ENCODE measurements at regions not wholly inside any gene's neighbourhood (a gene's known extent, or its start where the extent isn't known, plus 50 kb on each side); places are given as distances from the start of the nearest gene placed in this dataset.
"Not testable (repeated sequence)": the region's sequence is repeated elsewhere in the genome, so short reads cannot be mapped to it uniquely, and the experiment has no call there.

DNA sequence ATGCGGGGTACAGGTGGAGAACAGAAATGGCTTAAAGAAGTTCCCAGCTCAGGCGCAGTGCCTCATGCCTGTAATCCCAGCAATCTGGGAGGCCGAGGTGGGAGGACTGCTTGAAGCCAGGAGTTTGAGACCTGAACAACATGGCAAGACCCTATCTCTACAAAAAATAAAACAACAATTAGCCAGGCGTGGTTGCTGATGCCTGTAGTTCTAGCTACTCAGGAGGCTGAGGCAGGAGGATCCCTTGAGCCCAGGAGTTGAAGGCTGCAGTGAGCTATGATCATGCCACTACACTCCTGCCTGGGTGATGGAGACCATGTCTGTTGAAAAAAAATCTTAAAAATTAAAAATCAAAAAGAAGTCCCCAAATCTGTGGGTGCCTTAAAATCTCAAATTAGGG, 228.3 kb upstream of the WSB1 start:
- no peak for DNase-seq (ENCODE audit: low spot score)

DNA sequence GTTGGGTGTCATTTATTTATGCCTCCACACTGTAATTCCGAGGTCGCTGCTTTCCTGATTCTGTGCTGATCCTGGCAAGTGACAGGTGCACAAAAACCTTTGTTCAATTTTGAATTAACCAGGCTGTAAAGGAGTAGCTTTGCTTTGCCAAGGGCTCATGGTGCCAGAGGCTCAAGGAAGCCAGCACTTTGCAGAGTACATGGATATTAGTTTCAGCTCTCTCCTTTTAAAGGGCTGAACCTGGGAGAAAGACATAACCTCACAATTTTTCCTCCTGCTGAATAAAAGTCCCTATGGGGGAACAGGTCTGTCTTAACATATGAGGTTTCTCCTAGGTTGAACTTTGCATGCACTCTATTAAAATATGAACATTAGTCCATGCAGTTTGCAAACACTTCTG, 227.6 kb upstream of the WSB1 start:
- no peak for DNase-seq (ENCODE audit: low spot score)

DNA sequence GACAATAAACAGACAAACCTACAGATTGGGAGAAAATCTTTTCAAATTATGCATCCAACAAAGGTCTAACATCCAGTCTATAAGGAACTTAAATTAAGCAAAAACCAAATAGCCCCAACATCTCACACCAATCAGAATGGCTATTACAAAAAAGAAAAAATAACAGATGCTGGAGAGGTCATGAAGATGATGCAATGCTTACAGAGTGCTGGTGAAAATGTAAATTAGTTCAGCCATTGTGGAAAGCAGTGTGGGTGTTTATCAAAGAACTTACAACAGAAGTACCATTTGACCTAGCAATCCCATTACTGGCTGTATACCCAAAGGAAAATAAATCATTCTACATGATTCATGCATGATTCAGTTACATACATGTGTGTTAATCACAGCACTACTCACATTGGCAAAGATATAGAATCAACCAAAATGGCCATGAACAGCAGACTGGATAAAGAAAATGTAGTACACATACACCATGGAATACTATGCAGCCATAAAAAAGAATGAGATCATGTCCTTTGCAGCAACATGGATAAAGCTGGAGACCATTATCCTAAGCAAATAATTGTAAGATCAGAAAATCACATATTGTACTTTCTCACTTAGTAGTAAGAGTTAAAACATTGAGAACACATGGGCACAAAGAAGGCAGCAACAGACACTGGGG, 223.9 kb upstream of the WSB1 start:
- no peak for DNase-seq (ENCODE audit: low spot score)

DNA sequence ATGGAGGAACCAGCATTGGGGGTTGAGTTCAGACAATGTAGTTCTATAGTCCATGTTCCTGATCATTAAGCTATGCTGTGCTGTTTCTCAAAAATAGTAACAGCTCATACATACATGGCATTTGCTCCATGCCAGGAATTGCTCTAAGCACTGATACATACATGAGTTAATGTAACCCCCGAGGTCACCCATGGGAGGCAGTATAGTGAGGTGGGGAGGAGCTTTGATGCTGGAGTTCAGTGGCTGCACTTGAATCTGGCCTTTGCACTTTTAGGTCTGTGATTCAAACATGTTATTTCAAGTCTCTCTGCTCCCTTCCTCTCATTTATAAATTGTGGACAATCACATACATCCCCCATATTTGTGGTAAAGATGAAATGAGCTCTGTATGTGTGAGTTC, 223.1 kb upstream of the WSB1 start:
- DNase-seq (ENCODE audit: low spot score): no peak

DNA sequence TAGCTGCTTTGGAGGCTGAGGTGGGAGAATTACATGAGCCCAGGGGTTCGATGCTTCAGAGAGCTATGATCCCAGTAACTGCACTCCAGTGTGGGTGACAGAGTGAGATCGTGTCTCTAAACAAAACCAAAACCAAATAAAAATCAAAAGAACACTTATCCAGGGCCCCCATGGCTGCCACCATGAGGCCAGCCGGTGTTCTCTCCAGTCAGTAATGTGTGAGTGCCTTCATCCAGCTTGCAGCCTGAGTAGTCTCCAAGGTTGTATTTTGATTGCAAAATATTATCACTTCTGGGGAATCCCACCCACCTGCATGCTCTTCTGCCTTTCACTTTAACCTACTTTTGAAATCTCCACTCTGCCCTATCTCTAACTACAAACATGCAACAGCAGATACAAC, 221.0 kb upstream of the WSB1 start:
- DNase-seq (ENCODE audit: low spot score): no peak

DNA sequence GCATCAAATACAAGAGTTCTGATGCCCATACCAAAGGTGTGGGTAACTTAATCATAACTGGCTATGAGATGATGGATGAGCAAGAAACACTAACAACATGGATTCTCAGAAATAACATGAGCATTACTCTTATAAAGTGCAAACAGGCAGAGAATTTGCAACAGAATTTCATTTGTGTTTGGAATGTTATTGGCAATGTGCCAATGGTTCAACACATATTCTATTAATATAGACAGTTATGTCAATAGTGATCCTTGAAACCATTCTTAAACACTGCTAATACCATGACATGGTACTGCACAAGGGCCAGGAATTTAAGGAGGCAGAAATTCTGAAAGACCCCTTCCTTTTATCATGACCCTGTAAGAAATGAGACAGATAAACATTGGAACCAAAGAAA, 217.1 kb upstream of the WSB1 start:
- no peak for DNase-seq (ENCODE audit: low spot score)

DNA sequence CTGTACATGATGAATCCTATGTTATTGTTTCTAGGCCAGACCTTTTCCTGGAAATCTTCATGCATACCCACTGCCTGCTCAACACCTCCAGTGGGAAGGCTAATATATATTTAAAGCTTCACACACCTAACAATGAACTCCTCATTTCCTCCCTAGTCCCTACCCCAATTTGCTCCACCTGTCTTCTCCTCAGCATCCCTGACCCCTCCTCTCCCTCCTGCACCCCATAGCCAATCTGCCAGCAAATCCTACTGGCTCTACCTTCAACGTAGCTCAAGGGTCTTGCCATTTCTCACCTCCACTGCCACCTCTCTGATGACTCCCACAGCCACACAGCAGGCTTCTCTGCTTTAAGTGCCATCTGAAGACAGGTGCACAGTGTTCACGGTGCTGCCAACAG, 215.6 kb upstream of the WSB1 start:
- DNase-seq (ENCODE audit: low spot score): no peak

DNA sequence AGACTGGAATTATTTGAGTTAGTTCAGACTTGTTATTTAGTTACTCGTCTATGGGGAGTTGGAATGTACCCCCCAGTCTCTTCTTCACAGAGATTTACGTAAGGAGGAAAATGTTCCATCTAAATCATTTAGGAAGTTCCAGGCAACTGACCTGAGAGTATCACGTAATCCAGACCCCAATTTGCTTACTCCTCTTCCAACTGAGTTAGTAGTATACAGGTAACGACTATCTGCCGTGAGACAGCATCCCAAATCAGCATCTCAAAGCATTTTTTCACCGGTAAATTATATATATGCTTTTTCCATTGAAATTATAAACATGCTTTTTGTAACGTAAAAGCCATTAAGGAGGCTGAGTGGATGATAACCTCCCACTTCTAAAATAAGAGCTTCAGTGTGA, 214.3 kb upstream of the WSB1 start:
- DNase-seq (ENCODE audit: low spot score): no peak

DNA sequence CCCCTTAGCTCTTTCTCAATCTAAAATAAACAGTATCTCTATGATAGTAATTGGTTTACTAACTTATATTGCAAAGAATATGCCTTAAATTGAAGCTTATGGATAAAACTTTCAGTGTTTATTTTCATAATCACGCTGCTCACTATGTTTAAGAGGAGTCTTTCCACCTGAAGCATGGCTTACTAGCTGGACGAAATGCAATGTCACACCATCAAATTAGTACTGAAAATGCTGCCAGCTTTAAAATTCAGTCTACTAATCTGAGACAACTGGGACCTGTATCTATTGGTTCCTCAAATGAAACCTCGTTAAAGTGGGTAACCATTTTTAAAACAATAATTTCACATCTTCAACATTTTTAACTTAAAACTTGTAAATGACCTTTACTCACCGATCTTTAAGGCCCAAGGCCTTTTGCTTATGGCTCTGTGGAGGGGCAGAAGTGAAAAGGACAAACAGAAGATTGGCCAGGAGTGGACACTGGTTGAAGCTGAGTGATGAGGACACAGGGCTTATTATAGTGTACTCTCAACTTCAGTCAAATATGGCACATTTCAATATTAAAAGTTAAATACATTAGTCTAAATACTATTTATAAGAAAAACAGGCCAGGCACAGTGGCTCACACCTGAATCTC, 212.8 kb upstream of the WSB1 start:
- no peak for DNase-seq (ENCODE audit: low spot score)

DNA sequence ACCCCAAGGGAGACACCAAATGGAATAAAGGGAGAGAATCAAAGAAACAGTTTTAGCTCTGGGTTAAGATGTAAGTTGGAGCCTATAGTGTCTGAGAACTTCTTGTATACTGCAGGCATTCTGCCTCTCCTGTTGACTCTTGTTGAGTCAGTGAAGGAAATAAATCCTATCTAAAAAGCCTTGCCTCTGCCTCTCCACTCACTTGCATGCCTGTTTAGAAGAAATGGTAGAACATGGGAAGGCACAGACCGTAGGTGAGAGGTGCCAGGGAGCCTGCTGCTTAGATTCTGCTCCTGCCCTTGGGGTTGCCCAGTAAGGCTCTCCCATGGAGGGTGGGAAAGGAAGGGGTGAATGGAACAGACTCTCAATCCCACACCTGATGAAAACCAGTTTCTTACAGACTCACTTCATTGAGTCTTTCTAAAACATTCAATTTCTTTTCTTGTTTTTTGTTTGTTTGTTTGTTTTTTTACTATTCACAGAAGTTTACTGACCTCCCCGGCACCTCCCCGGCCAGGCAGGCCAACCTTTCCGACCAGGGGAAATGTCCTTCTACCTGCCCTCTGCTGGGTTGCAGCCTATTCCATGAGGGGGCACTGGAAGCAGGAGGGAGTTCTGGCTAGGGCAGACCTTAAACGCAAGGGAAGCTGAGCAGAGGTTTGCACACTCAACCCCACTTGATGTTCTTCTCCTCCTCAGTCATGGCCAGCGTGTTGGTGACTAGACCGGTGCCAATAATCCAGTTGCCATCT, 211.7 kb upstream of the WSB1 start:
- DNase-seq (ENCODE audit: low spot score): no peak

DNA sequence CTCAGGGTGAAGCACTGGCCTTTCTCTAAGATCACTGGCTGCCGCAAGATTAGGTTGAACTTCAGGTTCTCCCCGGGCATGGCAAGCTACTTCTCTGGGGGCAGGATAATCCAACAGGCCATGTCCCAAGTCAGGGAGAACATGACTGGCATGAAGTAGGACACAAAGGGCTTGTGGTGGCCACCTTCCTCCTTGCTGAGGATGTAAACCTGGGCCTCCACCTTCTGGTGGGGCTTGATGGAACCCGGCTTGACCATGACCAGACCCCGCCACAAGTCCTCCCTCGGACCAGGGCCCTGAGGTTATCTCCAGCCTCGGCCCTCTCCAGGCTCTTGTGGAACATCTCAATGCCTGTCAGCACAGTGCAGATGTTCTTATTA, 211.1 kb upstream of the WSB1 start:
- DNase-seq (ENCODE audit: low spot score): no peak

DNA sequence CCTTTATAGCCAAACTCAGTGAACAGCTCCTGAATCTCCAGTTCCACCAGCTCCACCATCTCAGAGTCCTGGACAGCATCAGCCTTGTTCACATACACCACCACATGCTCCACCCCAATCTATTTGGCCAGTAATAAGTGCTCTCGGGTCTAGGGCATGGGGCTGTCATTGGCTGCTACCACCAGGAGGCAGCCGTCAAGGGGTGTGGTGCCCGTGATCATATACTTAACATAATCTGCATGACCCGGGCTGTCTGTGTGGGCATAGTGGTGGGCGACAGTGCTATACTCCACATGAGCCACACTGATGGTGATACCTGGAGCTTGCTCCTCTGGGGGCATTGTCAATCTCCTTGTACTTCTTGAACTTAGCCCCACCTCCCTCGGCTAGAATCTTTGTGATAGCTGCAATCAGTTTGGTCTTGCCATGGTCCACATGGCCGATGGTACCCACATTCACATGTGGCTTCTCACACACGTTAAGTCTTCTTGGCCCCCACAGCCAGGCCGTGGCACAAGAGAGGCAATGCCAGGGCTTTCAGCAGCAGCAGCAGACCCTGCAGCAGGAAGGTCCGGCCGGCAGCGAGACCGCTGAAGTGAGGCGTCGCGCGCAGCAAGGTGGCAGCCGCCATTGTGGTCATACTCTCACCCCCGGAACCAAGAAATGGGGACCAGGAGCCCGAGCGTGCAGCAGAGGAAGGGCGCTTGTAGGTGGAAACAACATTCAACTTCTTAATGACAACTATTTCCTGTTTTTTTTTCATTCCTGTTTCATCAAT, 210.3 kb upstream of the WSB1 start:
- DNase-seq (ENCODE audit: low spot score): no peak

DNA sequence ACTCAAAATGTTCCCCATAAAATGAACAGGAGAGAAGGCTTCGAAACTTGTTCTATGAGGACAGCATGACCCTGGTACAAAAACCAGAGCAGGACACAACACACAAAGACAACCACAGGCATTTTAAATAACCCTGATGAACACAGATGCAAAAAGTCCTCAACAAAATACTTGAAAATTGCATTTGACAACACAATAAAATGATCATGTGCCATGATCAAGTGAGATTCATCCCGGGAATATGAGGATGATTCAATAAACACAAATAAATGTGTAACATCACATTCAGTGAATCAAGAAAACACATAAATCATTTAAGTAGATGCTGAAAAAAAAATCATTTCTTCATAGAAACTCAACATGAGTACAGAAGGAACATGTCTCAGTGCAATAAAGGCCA, 208.4 kb upstream of the WSB1 start:
- DNase-seq (ENCODE audit: low spot score): no peak

DNA sequence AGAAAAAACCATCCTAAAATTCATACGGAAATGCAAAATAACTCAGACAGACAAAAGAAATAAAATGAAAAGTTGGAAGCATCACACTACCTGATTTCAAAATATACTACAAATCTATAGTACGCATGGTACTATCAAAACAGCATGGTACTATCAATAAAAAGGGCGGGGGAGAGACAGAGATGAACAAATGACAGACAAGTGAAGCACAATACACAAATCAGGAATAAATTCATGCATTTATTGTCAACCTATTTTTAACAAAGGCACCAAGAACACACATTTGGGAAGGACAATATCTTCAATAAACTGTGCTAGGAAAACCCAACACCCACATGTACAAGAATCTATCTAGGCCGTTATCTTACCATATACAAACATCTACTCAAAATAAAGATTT, 207.4 kb upstream of the WSB1 start:
- DNase-seq (ENCODE audit: low spot score): no peak

DNA sequence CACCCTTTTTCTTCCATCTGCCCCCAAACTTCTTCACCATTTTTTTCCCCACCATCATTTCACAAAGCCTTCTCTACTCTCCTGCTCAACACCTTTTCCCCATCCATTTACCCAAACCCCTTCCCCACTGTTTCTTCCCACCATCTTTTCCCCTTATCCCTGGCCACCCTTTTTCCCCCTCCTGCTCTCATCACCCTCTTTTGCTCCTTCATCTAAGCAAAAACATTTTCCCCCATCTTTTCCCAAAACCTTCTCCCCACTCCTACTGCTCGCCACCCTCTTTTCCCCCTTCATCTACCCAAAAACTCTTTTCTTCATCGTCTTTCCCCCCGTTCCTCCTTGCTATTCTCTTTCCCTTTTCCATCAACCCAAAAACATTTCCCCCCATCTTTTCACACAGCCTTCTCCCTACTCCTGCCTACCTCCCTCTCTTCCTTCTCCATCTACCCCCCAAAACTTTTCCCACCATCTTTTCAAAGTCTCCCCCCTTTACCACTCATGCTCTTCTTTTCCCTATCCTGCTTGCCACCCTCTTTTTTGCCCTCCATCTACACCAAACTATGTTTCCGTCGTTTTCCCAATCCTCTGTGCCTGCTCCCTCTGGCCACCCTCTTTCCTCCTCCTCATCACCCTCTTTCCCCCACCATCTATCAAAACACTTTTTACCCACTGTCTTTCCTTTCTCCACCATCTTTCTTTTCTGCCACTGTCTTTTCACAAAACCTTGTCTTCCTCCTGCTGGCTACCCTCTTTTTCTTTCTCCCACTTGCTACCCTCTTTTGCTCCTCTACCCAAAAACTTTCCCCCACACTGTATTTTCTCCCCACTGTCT, 205.8 kb upstream of the WSB1 start:
- no peak for DNase-seq (ENCODE audit: low spot score)

DNA sequence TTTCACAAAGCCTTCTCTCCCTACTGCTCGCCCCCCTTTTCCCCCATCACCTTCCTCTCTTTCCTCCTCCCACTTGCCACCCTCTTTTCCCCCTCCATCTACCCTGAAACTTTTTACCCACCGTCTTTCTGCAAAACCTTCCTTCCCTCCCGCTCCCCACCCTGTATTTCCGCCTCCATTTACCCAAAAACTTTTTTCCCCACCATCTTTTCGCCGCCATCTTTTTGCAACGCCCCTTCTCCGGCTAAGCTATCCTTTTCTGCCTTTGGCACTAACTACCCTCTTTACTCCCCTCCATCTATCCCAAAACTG, 205.2 kb upstream of the WSB1 start:
- no peak for DNase-seq (ENCODE audit: low spot score)

DNA sequence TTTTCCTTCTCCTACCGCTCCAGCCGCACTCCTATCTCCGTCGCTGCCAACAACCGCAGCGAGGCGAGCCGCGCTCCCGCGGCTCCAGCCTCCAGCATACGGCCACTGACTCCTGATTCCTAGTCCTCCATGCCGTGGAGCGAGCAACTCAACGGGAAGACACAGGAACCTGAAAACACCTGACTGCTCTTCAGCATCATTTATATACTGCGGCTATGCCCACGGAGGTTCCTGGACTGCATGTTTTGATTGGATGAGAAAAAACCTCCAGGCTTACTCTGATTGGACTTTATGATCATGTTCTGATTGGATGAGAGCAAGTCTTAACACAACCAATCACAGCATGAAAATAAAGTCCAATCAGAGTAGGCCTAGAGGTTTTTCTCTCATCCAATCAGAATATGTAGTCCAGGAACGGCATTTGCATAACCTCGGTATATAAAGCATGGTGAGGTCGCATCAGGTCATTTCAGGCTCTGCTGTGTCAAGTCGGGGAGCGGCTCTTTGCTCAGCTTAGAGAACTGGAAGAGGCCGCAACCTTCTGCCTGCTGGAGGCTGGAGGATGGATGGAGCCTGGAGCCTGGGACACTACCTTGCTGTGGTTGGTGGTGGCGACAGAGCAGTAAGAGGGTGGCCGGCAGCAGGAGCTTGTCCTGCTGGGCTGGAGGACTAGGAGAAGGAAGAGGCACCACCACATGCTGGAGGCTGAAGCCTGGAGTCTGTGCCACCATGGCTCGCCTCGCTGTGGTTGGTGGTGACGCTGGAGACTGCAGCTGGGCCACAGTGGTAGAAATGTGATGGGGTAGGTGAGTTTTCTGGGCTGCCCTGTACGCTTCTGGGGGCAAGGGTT, 204.6 kb upstream of the WSB1 start:
- not testable (repeated sequence) for DNase-seq (ENCODE audit: low spot score)

DNA sequence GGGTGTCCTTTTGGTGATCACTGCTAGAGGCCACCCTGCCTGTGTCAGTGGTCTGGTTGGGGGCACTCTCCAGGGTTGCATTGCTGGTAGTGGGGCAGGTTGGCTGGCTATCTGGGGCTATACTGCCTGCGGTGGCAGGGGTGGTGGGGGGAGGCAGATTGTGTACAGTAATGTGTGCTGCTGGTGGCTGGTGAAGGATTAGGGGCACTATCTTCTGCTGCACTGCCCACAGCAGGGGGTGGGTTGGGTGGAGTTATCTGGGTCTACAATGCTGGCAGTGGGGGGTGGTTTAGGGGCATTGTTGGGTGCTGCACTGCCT, 204.0 kb upstream of the WSB1 start:
- DNase-seq (ENCODE audit: low spot score): no peak

DNA sequence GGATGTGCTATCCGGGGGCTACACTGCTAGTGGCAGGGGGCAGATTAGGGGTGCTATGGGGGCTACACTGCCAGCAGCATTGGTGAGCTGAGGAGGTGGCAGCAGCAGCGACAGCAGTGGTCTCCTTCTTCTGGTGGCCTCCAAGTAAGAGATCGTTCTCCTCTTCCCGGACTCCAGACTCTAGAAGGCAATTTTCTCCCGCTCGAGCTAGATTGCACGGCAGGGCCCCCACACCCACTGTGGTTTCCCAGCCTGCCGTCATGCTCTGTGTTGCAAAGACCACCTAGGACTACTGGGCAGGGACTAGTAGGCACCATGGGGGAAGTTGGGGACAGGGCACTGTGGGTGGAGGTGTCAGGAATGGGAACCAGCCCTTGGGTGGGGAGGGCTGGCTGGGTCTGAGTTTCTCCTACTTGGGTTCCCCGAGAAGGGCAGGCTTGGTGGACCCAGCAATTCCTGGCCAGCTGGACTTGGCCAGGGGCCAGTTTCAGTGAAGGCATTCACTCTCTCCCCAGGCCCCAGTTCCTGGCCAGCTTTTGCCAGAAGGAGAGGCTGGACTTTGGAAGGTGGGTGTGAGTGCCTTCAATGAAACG, 203.4 kb upstream of the WSB1 start:
- DNase-seq (ENCODE audit: low spot score): not testable (repeated sequence)

DNA sequence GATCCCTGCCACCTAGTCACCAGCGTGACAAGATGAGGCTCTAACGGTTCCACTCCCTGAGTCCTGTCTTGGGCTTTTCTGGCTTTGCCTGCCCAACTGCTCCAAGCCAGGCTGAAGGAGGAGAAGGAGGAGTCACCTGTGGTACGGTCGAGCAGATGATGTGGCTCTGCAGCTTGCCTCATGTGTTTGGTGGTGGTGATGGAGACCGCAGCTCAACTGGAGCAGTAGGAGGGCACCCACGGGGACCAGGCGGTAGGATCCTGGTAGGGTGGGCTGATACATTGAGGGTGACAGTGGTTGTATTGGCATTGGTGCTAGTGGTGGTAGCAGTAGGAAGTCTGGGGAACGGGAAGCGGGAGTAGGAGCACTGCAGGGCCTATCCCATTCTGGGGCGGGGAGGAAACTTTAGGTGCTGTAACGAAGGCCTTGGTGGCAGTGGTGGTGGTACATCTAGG, 202.8 kb upstream of the WSB1 start:
- no peak for DNase-seq (ENCODE audit: low spot score)

DNA sequence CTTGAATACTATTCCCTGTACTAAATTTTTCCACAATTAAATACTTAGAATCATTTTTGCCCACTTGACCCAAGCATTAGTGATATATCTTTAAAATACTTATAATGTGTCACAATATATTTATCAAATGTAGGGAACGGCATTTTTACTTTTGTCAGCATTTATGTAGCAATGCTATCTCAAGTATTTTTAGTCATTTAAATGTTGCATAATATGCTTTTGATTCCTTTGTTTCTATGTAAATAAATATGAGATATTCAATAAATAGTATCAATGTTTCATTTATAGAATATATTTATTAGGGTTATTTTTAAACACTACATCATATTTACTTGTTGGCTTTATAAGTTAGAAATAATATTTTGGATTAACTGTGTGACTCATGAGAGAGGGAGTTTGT, 199.7 kb upstream of the WSB1 start:
- not testable (repeated sequence) for DNase-seq (ENCODE audit: low spot score)
